Heart right ventricle (tissue), 16 donors: ENCODE measurements at regions not wholly inside any gene's neighbourhood (a gene's known extent, or its start where the extent isn't known, plus 50 kb on each side); places are given as distances from the start of the nearest gene placed in this dataset.

Source experiments
- ATAC-seq, 8 donors: fragments of 200-7000 bp; cut with Tn5 transposase; one replicate each; pipeline ENCODE4 v1.9.1; 2020; ENCODE audit warnings: mild to moderate bottlenecking in 8 of 8, moderate library complexity in 8 of 8, moderate number of reproducible peaks in 1 of 8
- DNase-seq, 2 donors: peaks; one replicate each; pipeline ENCODE4 v3.0.0-alpha.2; 2020
- H3K27ac ChIP-seq, 10 donors: fragments of 200-600 bp; sonication (generic) in 2 of 10; one replicate each; pipeline versions ENCODE4 v1.5.0 to v1.8.0; 2020 to 2022; ENCODE audit warnings: mild to moderate bottlenecking in 3 of 10
- H3K27me3 ChIP-seq, 7 donors: fragments of 200-600 bp; one replicate each; pipeline ENCODE4 v1.8.0; 2021 to 2022; ENCODE audit warnings: mild to moderate bottlenecking in 2 of 7
- H3K36me3 ChIP-seq, 9 donors: fragments of 200-600 bp; sonication (generic) in 1 of 9; one replicate each; pipeline versions ENCODE4 v1.5.0 to v1.8.0; 2020 to 2022; ENCODE audit warnings: mild to moderate bottlenecking in 2 of 9
- H3K4me1 ChIP-seq, 9 donors: fragments of 200-600 bp; sonication (generic) in 1 of 9; one replicate each; pipeline versions ENCODE4 v1.5.0 to v1.8.0; 2020 to 2022; ENCODE audit warnings: mild to moderate bottlenecking in 4 of 9
- H3K4me3 ChIP-seq, 10 donors: fragments of 200-600 bp; sonication (generic) in 2 of 10; one replicate each; pipeline versions ENCODE4 v1.5.0 to v1.8.0; 2020 to 2022; ENCODE audit warnings: mild to moderate bottlenecking in 7 of 10, moderate library complexity in 2 of 10
- H3K9me3 ChIP-seq, 11 donors: fragments of 200-600 bp in 10 of 11; sonication (generic) in 2 of 11; one replicate each; pipeline versions ENCODE4 v1.5.0 to v1.8.0; 2013 to 2022; ENCODE audit warnings: mild to moderate bottlenecking in 2 of 11, control low read depth in 1 of 11, moderate library complexity in 1 of 11
- CTCF ChIP-seq, 9 donors: fragments of 200-600 bp; sonication (generic) in 2 of 9; IDR thresholded peaks; one replicate each; pipeline versions ENCODE4 v1.5.0 to v1.8.0; 2021 to 2022; ENCODE audit warnings: antibody characterized with exemption in 9 of 9, mild to moderate bottlenecking in 5 of 9, moderate library complexity in 1 of 9
- WGBS, 2 donors: extraction: QIAGEN DNeasy Blood & Tissue Kit; methylation state at CpG; one replicate each; pipeline ENCODE4 v1.1.7; 2013; ENCODE audit warnings: inconsistent platforms in 1 of 2; 5-methylcytosine and 5-hydroxymethylcytosine counted together
- intact Hi-C, 10 donors: fragments of 100-400 bp; cut with DNase I; formaldehyde crosslinking; loops; one replicate each; pipeline versions ENCODE4 v1.11.1 to v1.14.2; 2022
- donor health status: Arrhythmogenic right ventricular cardiomyopathy.
- donor health status: ischemic (EF 13 %, LVEDD 7.1; RV severe dilation, severe dysfunction).
- donor health status: healthy with polysubstance abuse.
- donor health status: DM: no; HTN: yes; CAD: no.
- donor health status: DM: no; HTN: no; CAD: no.
- donor health status: ischemic (EF 25% LVEDD 6.9; RV normal size, moderate dysfunction).
- donor health status: ischemic (EF 25% LVEDD 5.7; RV mildly dilated, moderate dysfunction).
- donor health status: healthy.
- donor health status: DM: yes; HTN: yes; CAD: no.
- donor health status: Ischemic cardiomyopathy.
- donor health status: ischemic (EF 35%, LVEDD 5.7; RV mildly dilated, moderate dysfunction).
- donor health status: nonischemic (EF 11% LVEDD 7.7; RV severe dilation, severe dysfunction).
- donor health status: DM: yes; HTN: yes; CAD: no.
- donor health status: PGD.
- donor health status: ischemic (EF 29% LVEDD 5.4; RV normal size, mild dysfunction).
- donor health status: nonischemic (EF 23%, LVEDD 6.1; RV moderate dilation, normal function).

- 67 to 69% methylated on average over 1 of the region's 1 CpG for WGBS, 2 donors
- Histone ChIP-seq H3K27ac (no peak overlapping the region), H3K4me3 (no peak overlapping the region), H3K9me3 (peaks cover 0 to 21% (median 0%) of the 10 kb centered on the region in 11 donors), H3K36me3 (no peaks in the 10 kb centered on the region), H3K27me3 (no peaks in the 10 kb centered on the region), H3K4me1 (no peaks in the 10 kb centered on the region)
- DNase-seq = no peak
- no peak for TF ChIP-seq CTCF (IDR thresholded peaks at IDR 0.05)
- intact Hi-C loops = no loop called here
- ATAC-seq = no peak
Measured at GRCh38 chr5:136906545-136906944, 541.2 kb upstream of the TRPC7 start.

GRCh38 chr5:136905571-136905970 is 540.2 kb upstream of the TRPC7 start:
- Histone ChIP-seq H3K27me3 (no peaks in the 10 kb centered on the region), H3K27ac (no peak overlapping the region), H3K4me3 (no peak overlapping the region), H3K4me1 (no peaks in the 10 kb centered on the region), H3K9me3 (peaks cover 0 to 31% (median 0%) of the 10 kb centered on the region in 11 donors), H3K36me3 (no peaks in the 10 kb centered on the region)
- ATAC-seq (no peak), DNase-seq (no peak)
- no peak for TF ChIP-seq CTCF (IDR thresholded peaks at IDR 0.05)
- intact Hi-C loops = no loop called here

- H3K4me1 ChIP-seq = peaks cover 0 to 8% (median 0%) of the 10 kb centered on the region in 9 donors
- intact Hi-C loops = no loop called here
- peaks cover 0 to 10% (median 0%) of the 10 kb centered on the region in 11 donors for H3K9me3 ChIP-seq
- no peaks in the 10 kb centered on the region for H3K27me3 ChIP-seq
- H3K27ac ChIP-seq = no peak overlapping the region
- DNase-seq (no peak), ATAC-seq (no peak)
- H3K4me3 ChIP-seq = no peak overlapping the region
- H3K36me3 ChIP-seq = no peaks in the 10 kb centered on the region
- WGBS, 2 donors = 73 to 74% methylated on average over 5 of the region's 5 CpGs
- TF ChIP-seq CTCF (IDR thresholded peaks at IDR 0.05) = no peak
Measured at GRCh38 chr5:136894070-136894469, 528.7 kb upstream of the TRPC7 start.

- 52 to 55% methylated on average over 3 of the region's 3 CpGs for WGBS, 2 donors
- Histone ChIP-seq H3K9me3 (no peaks in the 10 kb centered on the region), H3K4me3 (no peak overlapping the region), H3K27me3 (no peaks in the 10 kb centered on the region), H3K36me3 (no peaks in the 10 kb centered on the region), H3K27ac (no peak overlapping the region), H3K4me1 (peaks cover 0 to 8% (median 0%) of the 10 kb centered on the region in 9 donors)
- DNase-seq (no peak), ATAC-seq (no peak)
- TF ChIP-seq CTCF (IDR thresholded peaks at IDR 0.05) = no peak
- intact Hi-C loops = no loop called here
Measured at GRCh38 chr5:136892000-136892399, 526.7 kb upstream of the TRPC7 start.
